NB4 (cell line): ENCODE measurements at regions not wholly inside any gene's neighbourhood (a gene's known extent, or its start where the extent isn't known, plus 50 kb on each side); places are given as distances from the start of the nearest gene placed in this dataset.
"Not testable (repeated sequence)": the region's sequence is repeated elsewhere in the genome, so short reads cannot be mapped to it uniquely, and the experiment has no call there.

Experiments
- DNase-seq: peaks from one replicate; pipeline ENCODE4 v3.0.0; 2010; ENCODE audit warnings: low read depth
- H3K4me3 ChIP-seq: one replicate; pipeline ENCODE4 v1.5.1; 2011; ENCODE audit warnings: mild to moderate bottlenecking, low read depth, low read length, moderate library complexity
- CTCF ChIP-seq: IDR thresholded peaks from one replicate; pipeline ENCODE4 v1.5.1; 2012; ENCODE audit warnings: low read depth, low read length
- MAX ChIP-seq: IDR thresholded peaks from 2 replicates; pipeline ENCODE4 v1.6.1; 2011; ENCODE audit warnings: low read depth, low read length
- MYC ChIP-seq: IDR thresholded peaks from 2 replicates; pipeline ENCODE4 v1.6.1; 2011; ENCODE audit warnings: low read depth, low read length
- POLR2A ChIP-seq: IDR thresholded peaks from 2 replicates; pipeline ENCODE4 v1.6.1; 2011; ENCODE audit warnings: mild to moderate bottlenecking; ENCODE audit not compliant: insufficient read length; ENCODE audit errors: extremely low read depth

GRCh38 chr22:11066458-11067285 lies 4461.3 kb upstream of the OR11H1 start:
- TF ChIP-seq CTCF, result no peak
- no peak for TF ChIP-seq POLR2A
- no peak for TF ChIP-seq MYC
- TF ChIP-seq MAX, result no peak
- no peak for DNase-seq
- no peak overlapping the region for H3K4me3 ChIP-seq

GRCh38 chr22:11067286-11067871 lies 4460.6 kb upstream of the OR11H1 start:
- DNase-seq, H3K4me3 ChIP-seq: not testable (repeated sequence)

- not testable (repeated sequence) for DNase-seq, H3K4me3 ChIP-seq
These were observed 4460.1 kb upstream of the OR11H1 start for GRCh38 chr22:11067937-11068336.

- not testable (repeated sequence) for H3K4me3 ChIP-seq, DNase-seq
These were observed 4459.6 kb upstream of the OR11H1 start for GRCh38 chr22:11068406-11068805.
